SHP77 (cell line): ENCODE measurements at regions not wholly inside any gene's neighbourhood (a gene's known extent, or its start where the extent isn't known, plus 50 kb on each side); places are given as distances from the start of the nearest gene placed in this dataset.
"Not testable (repeated sequence)": the region's sequence is repeated elsewhere in the genome, so short reads cannot be mapped to it uniquely, and the experiment has no call there.

Experiments
- DNase-seq, 2 experiments: peaks; one replicate each; lab custom pipeline; 2025; lab: John Stamatoyannopoulos, UW

DNA sequence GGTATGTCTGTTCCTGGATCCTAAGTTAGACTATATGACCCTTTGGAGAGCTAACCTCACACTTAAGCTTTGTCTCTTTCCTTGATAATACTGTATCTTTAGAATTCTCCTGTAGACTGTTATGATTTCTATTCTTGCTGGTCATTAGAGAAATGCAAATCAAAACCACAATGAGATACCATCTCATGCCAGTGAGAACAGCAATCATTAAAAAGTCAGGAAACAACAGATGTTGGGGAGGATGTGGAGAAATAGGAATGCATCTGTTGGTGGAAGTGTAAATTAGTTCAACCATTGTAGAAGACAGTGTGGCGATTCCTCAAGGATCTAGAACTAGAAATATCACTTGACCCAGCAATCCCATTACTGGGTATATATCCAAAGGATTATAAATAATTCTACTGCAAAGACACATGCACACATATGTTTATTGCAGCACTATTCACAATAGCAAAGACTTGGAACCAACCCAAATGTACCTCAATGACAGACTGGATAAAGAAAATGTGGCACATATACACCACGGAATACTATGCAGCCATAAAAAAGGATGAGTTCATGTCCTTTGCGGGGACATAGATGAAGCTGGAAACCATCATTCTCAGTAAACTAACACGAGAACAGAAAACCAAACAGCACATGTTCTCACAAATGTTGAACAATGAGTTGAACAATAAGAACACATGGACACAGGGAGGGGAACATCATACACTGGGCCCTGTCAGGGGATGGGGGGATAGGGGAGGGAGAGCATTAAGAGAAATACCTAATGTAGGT lies 867.8 kb upstream of the ADGRB3 start:
- not testable (repeated sequence) for DNase-seq

- peak; percentile 24 to 57 for DNase-seq
Observed at GRCh38 chr6:67766057-67766456, 869.0 kb upstream of the ADGRB3 start.

DNA sequence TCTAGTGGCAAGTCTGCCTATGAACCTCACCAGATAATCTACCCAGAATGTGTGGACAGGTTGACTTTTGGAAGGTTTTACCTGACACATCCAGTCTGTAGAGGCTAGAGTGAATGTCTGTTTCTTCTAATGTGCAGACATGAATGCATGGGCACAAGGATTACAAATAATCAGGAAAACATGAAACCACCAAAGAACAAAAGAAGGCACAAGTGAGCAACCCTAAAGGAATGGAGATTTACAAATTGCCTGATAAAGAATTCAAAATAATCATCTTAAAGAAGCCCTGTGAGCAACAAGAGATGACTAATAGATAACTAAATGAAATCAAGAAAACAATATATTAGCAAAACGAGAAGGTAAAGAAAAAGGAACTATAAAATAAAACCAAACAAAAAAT lies 876.1 kb upstream of the ADGRB3 start:
- DNase-seq: no peak

DNA sequence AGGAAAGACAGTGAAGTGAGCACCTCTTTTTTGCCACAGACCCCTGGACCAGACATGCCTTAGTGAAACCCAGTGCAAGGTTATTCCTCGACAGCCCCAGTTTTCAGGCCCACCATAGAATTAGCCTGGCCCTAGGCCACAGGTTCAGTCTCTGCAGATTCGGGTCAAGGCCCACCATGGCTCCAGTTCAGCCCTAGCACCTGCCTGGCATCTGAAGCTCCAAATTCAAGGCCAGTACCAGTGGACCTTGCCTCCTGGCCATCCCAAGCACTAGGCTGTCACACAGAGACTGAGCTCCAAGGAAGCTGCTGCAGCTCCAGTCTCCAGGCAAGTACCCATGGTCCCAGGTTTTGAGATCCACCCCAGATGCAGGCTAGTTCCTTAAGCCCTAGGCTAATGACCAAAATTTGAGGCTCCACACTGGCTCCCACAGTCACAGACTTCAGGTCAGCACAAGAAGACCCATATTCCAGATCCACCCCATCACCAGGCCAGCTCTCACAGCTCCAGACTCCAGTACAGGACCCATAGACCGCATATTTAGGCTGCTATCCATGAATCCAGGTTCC lies 877.5 kb upstream of the ADGRB3 start:
- DNase-seq: no peak

DNA sequence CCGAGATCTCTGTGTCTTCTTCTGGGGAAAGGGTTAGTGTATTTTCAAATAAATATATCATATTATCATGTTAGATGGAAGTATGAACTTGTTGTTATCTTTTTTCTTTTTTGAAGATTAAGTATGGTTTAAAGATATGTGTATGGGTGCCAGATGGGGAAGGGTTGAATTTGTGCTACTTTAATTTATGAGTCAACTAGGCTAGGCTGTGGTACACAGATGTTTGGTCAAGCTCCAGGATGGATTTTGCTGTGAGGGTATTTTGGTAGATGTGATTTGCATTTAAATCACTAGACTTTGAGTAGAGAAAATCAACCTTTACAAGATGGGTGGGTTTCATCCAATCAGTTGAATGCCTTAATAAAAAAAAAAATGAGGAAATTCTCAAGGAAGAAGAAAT lies 886.6 kb upstream of the ADGRB3 start:
- no peak for DNase-seq

DNA sequence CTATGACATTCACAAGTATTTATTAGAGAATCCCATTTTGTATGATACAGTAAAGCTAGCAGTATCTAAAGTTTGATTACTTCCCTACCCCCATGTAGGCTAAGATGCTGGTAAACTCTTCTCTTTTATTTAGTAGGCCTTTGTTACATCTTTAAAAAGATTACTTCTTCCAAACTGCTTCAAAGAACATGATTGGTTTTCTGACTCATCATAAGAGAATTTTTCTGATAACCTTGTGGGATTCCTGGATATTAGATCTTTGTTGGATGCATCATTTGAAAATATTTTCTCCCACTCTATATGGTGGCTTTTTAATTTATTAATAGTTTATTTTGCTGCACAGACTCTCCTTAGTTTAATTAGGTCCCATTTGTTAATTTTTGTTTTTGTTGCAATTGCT lies 898.3 kb upstream of the ADGRB3 start:
- DNase-seq: no peak

- no peak for DNase-seq
Observed at GRCh38 chr6:67736161-67736560, 898.9 kb upstream of the ADGRB3 start.

DNA sequence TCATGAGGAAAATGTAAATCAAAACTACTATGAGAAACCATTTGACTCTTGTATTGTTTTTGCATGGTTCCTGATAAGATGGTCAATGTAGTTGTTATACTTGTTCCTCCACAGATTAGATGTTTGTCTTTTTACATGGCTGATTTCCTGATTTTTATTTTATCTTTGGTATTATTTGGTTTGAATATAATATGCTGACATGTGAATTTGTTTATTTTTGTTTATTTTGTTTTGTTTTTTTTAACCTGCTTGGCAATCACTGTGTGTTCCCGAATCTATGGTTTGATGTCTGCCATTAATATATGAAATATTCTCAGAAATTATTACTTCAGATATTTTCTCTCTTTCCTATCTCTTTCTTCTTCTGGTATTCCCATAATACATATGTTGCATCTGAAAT lies 899.5 kb upstream of the ADGRB3 start:
- no peak for DNase-seq

- DNase-seq: no peak
Observed at GRCh38 chr6:67722861-67723261, 912.2 kb upstream of the ADGRB3 start.

- no peak for DNase-seq
Observed at GRCh38 chr6:67717281-67717680, 917.8 kb upstream of the ADGRB3 start.

GRCh38 chr6:67706388-67706787 lies 928.7 kb upstream of the ADGRB3 start:
- no peak for DNase-seq

DNA sequence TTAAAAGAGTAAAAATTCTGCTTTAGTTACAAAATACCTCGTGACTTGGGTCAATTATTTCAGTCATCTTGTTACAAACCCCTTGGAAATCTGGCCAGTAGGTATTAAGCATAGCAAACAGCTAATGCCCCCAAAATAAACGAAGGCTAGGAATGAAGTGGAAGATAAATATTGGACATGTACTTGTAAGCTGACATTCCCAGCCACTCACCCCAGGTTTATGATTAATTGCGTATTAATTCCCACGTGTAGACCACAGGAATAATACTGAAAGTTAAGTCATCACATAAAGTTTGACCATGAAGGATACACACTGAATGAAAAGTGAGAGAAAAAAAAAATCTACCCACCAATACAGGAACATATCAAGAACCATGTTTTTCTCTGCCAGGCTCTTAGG lies 936.5 kb upstream of the ADGRB3 start:
- DNase-seq: peak; percentile 55 to 66

DNA sequence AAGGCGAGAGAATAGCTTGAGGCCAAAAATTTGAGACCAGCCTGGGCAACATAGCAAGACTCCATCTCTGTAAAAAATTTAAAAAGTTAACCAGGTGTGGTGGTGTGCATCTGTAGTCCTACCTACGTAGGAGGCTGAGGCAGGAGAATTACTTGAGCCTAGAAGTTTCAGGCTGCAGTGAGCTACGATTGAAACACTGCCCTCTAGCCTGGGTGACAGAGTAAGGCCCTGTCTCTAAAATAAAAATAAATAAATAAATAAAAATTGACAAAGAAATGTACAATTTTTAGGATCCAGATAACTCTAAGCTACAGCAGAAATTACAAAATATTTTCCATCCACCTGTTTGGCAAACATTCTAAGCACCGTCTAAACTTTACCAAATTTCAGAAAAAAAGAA lies 941.0 kb upstream of the ADGRB3 start:
- DNase-seq: no peak

GRCh38 chr6:67689329-67689728 lies 945.8 kb upstream of the ADGRB3 start:
- DNase-seq: no peak

DNA sequence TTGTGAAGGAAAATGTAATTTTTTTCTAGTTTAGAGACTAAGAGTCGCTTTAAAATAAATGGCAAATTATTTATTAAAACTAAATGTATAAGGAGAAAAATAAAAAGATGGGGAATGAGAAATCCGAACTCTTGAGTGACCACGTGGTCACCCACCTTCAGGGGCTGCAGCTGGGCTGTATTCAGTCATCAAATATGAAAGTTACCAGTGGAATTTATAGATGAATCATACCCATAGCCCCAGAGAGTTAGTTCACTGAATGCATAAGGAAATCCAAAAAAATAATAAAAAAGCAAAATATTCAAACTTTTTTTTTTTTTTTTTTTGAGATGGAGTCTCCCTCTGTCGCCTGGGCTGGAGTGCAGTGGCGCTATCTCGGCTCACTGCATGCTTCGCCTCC lies 947.7 kb upstream of the ADGRB3 start:
- DNase-seq: no peak

- not testable (repeated sequence) for DNase-seq
Observed at GRCh38 chr6:67686225-67686624, 948.9 kb upstream of the ADGRB3 start.

GRCh38 chr6:67683960-67684359 lies 951.1 kb upstream of the ADGRB3 start:
- no peak for DNase-seq

GRCh38 chr6:67680297-67680932 lies 954.7 kb upstream of the ADGRB3 start:
- no peak for DNase-seq

DNA sequence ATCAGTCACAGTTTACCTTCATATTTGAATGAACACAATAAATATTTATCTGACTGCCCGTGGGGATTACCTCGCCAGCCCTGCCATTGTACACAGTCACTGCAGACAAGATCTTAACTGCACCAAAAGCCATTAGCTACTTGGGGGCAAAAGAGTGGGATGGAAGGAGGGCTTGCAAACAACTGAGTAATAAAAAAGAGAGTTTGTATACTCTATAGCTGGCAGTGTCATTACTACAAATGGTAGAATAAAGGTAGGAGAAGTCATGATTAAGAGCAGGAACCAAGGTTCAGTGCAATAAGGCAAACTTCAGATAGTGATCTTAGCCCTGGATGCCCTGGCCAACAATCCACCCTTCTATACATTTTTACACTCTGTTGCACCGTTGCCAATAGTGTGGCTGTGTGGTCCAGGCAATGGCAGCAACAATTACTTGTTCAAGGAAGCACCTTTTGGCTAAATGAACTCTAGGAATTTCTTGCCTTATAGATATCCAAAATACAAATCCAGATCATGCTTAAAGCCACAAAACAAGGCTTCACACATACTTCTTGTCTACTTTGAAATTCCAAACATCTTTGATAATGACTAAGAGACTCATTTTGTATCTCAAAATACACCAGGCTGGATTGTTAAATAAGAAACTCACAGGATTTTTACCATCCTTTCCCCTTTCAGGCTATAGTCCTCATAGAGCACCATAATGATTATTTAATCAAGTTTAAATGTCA lies 955.4 kb upstream of the ADGRB3 start:
- no peak for DNase-seq

DNA sequence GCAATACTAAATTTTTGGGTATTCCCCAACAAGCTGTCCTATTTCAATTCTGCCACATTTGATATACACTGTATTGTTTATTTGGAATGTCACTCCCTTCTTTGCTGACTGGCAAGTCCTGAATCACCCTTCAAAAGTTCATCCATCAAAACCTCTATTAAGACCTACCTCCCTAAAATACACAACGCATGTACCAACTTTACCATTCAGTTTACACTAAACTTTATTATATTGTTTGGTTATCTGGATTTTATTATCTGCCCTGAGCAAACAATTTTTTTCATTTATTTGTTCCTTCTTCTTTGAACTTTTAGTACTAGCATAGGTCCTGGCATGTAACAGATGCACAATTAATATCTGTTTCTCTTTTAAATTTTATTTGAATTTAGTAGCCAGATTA lies 958.2 kb upstream of the ADGRB3 start:
- no peak for DNase-seq

DNA sequence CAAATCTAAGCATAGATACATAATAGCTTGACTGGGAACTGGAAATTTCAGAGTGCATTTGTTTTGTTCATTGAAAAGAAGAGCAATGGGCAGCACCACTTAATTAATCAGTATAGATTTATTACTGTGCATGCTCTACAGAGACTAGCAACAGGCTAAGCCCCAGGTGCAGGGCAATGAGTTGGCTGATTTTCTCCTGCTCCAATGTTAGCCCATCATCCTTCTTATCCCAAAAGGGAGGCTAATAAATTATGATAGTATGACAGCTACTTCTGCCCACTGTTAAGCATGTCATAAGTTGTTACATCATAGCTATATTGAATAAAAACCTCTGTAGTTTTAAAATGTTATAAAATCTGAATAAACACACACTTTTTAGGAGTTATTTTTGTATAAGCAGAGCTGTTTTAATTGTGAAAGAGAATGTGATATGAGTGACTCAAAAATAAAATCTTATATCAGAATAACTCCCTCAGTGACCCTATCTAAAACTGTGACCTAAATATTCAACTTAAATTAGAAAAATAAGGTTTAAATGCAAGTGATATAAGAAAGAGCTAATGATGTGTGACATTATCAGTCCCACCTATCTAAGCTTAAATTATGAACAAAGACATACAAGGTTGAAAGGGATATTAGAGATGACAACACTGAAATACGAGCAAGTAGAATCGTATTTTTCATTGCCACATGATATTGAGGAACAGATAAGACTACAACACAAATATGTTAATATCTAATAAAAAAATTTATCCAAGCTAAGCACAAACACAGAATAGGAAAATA lies 967.3 kb upstream of the ADGRB3 start:
- no peak for DNase-seq
